ENCODE measurements at regions not wholly inside any gene's neighbourhood (a gene's known extent, or its start where the extent isn't known, plus 50 kb on each side); places are given as distances from the start of the nearest gene placed in this dataset.

DNA sequence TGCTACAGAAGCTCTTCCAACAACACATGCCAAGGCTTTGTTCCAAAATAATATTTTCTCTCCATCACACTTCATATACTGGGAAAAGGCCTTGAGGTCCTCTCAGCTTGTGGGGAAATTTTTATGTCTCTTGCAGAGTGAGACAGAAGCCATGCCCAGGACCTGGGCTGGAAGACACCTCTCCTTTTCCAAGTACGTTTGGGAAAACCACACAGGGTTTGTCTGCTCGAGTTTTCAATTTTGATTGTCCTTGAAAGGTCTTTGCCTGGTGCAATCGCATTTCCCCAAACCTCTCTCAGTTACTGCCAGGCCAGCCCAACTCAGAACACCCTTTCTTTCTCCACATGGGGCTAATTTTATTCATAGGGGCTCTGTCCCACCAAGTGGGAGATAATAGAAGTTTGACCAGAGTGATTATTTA lies 272.2 kb downstream of the OSR1 start:
- DNase-seq = no peak

DNA sequence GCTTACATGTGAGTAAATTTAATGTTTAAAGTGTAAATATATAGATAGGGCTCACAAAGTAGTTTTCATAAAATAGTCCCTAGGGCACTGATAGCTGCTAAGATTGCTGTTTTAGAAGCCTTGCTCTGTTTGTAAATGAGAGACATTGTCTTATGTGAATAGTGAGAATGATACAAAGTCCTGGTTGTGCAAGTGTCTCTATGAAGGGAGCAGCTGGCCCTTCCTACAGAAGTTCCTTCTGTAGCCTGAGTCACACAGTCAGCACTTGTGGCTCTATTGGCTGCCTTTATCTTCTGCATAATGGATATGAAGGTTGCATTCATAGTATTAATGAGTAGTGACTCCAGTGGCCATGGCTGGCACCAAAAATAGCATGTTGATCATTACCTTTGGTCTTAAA lies 279.7 kb downstream of the OSR1 start:
- DNase-seq = no peak

GRCh38 chr2:19073522-19073921 lies 284.9 kb downstream of the OSR1 start:
- no peak for DNase-seq

GRCh38 chr2:19072161-19072560 lies 286.3 kb downstream of the OSR1 start:
- DNase-seq = no peak

DNA sequence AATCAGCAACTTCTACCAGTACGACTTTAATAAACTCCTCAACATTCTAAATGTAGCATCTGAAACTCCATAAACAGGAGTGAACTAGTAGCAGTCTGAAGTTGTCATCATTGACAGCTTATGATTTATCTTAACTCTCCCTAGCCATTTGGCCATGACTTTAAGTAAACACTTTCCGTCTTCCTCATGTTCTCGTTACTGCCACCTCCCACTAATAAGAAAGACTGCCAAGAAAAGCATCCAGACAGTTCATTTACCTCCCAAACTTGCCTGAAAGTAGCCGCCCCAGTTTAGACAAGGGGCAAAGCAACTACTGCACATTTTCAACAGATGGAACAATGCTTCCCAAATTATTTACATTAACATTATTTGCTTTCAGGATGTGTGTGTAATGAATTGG lies 287.5 kb downstream of the OSR1 start:
- no peak for DNase-seq

DNA sequence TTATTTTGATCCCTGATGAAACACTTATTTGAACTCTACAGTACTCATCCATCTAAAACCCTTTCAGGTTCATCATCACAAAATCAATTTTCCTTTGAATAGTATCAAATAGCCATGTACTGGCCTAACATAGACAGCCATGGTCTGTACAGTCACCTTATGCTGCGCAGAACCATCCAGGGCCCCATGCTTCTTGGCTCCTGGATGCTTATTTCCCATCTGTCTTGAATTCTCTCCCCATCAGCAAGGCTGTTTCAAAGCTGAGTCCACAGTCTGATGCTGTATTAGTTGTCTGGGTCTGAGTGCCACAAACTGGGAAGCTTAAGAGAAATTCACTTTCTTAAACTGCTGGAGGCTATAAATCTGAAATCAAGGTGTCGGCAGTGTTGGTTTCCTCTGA lies 290.2 kb downstream of the OSR1 start:
- no peak for DNase-seq

DNA sequence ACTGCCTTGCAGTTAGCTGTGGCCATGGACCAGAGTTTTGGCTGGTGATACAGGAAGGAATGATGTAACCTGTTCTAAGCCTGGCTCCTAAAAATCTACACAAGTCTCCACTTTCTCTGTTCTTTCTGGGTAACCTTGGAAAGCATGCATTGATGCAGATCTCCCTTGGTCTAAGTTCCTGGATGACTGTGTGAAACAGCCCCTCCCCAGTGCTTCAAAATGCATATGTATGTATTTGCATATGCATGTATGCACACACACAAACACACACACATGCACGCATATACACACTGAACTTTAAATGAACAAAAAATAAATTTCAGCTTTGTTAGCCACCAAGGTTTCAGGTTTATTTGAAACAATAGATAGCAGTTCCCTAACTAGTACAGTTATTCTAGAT lies 296.1 kb downstream of the OSR1 start:
- DNase-seq = no peak

GRCh38 chr2:19059076-19059475 lies 299.3 kb downstream of the OSR1 start:
- no peak for DNase-seq

- no peak for DNase-seq
Observed at GRCh38 chr2:19051203-19051831, 307.1 kb downstream of the OSR1 start.

DNA sequence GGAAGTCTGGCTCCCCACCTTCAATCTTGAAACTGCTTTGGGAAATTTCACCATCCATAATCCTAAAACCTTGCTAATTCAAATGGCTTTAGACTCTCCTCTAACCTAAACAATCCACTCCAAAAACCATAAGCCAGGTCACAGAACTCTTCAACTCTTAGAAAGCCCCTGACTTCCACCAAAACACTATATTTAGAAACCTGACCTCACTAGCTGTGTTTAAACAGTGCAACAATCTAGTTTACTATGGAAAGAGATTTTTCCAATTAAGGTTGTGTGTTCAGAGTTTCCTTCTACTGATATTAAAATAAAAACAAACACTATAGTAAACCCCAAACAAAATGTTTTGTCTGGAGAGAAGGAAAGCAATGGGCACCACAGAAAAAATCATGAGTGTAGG lies 308.1 kb downstream of the OSR1 start:
- no peak for DNase-seq

- DNase-seq = peak; percentile 19
Observed at GRCh38 chr2:19048593-19049266, 309.7 kb downstream of the OSR1 start.

- DNase-seq = no peak
Observed at GRCh38 chr2:19046986-19047780, 311.2 kb downstream of the OSR1 start.

DNA sequence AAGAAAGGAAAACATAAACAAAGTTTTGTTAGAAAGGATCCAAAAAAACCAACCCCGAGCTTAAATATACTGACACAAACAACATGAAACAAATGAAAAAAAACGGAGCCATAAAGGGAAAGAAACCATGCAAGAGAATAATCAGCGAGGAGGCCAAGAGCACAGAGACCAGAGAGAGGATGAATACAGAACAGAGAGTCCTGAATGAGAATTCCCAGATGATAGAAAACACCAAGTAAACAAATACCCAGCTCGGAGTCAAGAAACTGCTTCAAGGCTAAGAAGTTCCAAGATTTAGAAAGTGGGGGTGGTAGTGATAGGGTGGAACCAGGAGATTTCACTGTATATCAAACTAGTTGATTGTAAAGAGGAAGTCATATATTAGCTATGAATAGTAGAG lies 313.3 kb downstream of the OSR1 start:
- DNase-seq = no peak

DNA sequence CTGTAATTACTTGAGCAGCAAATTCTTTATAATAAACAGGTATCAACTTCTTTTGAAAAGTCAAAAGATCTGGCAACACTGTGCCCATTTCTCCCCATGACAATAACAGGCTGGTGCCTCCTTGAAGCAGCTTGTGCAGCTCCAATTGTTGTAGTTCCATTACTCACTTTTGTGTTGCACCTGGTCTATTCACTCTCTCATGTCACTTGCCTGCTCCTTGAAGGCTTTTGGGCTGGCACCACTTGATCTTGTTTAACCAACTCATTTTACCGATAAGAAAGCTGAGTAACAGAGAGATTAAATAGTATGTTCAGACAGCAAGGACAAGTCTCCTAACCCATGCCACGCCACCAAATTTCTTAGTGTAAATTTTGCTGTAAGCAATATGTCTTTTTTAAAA lies 314.5 kb downstream of the OSR1 start:
- DNase-seq = no peak

DNA sequence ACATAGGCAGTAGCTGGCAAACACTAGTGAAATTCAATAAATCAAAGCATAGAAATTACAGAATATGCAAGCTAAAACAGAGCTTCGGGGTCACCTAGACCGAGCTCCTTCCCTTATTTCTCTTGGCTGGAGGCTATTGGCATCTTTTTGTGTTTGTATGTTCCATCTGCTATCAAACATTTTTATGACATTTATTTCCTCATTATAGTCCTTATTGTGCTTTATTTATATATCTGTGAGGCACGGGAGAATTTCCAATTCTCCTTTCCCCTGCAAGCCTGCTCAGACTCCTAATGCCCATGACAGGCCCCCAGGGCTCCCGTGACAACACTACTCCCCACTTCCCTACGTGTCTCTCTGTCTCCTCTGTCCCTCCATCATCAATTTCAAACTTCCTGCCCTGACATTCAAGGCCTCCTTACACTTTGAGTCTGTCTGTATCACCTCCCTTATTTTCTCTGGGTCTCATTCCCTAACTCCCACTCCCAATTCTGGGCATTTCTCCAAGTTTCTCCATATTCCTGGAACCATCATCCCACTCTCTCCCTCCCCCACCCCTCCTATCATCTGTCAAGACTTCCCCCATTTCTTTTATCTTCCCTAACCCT lies 316.9 kb downstream of the OSR1 start:
- DNase-seq = no peak

GRCh38 chr2:19038071-19039015 lies 320.1 kb downstream of the OSR1 start:
- no peak for DNase-seq

GRCh38 chr2:19036091-19036490 lies 322.3 kb downstream of the OSR1 start:
- DNase-seq = no peak

DNA sequence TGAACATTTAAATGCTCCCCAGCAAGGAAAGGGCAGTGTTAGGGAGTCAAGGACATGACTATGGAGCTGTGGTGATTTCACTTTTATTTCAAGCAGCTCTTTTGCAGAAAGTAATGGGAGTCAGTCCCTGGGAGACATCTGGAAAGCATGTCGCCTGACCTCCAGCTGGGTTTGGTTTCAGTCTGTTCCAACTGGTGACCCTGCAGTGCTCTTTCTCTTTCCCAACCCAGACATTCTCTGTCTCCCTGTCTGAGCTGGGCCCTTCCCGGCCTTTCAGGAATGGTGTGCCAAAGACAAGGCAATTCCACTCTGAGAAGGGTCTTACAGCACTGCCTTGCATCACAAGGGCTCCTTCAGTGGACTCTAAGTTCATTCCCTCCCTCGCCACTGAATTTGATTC lies 323.2 kb downstream of the OSR1 start:
- DNase-seq = no peak

GRCh38 chr2:19033240-19033639 lies 325.2 kb downstream of the OSR1 start:
- no peak for DNase-seq

DNA sequence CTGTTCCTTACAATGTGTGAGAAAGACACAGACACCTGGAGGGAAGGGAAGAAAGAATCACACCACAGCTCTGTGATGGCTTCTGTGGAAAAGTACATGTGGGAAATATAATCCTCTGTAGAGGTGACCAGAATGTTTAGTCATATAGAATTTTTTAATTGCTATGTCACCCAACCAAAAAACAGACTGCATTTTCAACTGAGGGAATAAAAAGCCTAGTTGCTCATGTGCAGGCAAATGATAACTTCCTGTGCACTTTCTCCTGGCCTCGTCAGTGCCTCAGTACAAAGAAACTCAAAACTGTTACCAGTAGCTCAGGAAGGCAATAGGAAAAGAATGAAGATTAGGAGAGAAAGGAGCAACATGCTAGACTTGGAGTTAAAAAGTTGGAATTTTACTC lies 326.8 kb downstream of the OSR1 start:
- DNase-seq = no peak

- no peak for DNase-seq
Observed at GRCh38 chr2:19029655-19030054, 328.8 kb downstream of the OSR1 start.

GRCh38 chr2:19028587-19029375 lies 329.6 kb downstream of the OSR1 start:
- no peak for DNase-seq

Data from NCI-H146 (cell line).